Ishikawa (cell line): ENCODE measurements at regions not wholly inside any gene's neighbourhood (a gene's known extent, or its start where the extent isn't known, plus 50 kb on each side); places are given as distances from the start of the nearest gene placed in this dataset.
A peak's percentile ranks its signal among the peaks of the same experiment; 100 is the strongest.

Experiments used
- CEBPB ChIP-seq: IDR thresholded peaks from 2 replicates; pipeline ENCODE4 v1.6.1; 2012
- CREB1 ChIP-seq: IDR thresholded peaks from 2 replicates; pipeline ENCODE4 v1.6.1; 2012; ENCODE audit warnings: low read depth
- EGR1 ChIP-seq: IDR thresholded peaks from 2 replicates; pipeline ENCODE4 v1.6.1; 2012
- EP300 ChIP-seq: IDR thresholded peaks from 2 replicates; pipeline ENCODE4 v1.6.1; 2012; ENCODE audit warnings: borderline replicate concordance
- FOXM1 ChIP-seq: IDR thresholded peaks from 2 replicates; pipeline ENCODE4 v1.6.1; 2012; ENCODE audit warnings: low read depth, borderline replicate concordance
- NFIC ChIP-seq: IDR thresholded peaks from 2 replicates; pipeline ENCODE4 v1.6.1; 2012
- RAD21 ChIP-seq: IDR thresholded peaks from 2 replicates; pipeline ENCODE4 v1.6.1; 2012; ENCODE audit warnings: low read depth
- TAF1 ChIP-seq: IDR thresholded peaks from 2 replicates; pipeline ENCODE4 v1.6.1; 2012; ENCODE audit warnings: low read depth, mild to moderate bottlenecking
- TCF12 ChIP-seq: IDR thresholded peaks from 2 replicates; pipeline ENCODE4 v1.6.1; 2012; ENCODE audit warnings: low read depth
- TEAD4 ChIP-seq: IDR thresholded peaks from 2 replicates; pipeline ENCODE4 v1.6.1; 2012
- YY1 ChIP-seq: IDR thresholded peaks from 2 replicates; pipeline ENCODE4 v1.6.1; 2012; ENCODE audit warnings: low read depth
- ZBTB7A ChIP-seq: IDR thresholded peaks from 2 replicates; pipeline ENCODE4 v1.6.1; 2012; ENCODE audit warnings: low read depth
- TF ChIP-seq, protein P1 (sequence below): IDR thresholded peaks from 2 replicates; pipeline ENCODE4 v1.6.1; 2012
- TF ChIP-seq, protein P2 (sequence below): IDR thresholded peaks from 2 replicates; pipeline ENCODE4 v1.6.1; 2012; ENCODE audit warnings: low read depth, mild to moderate bottlenecking
- TF ChIP-seq, protein P3 (sequence below): IDR thresholded peaks from 2 replicates; pipeline ENCODE4 v1.6.1; 2012

DNA sequence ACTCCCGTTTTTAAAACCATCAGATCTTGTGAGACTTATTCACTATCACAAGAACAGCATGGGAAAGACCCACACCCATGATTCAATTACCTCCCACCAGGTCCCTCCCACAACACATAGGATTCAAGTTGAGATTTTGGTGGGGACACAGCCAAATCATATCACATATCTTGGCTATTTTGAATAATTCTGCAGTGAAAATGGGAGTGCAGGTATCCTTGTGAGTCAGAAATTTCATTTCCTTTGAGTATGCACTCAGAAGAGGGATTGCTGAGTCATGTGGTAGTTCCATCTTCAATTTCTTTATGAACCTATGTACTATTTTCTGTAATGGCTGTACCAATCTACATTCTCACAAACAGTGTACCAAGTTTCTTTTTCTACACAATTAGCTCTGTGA, 125.8 kb downstream of the ANKRD7 start:
- TF ChIP-seq EP300 (no peak), TAF1 (no peak), NFIC (no peak), FOXM1 (no peak), EGR1 (no peak)
- TF ChIP-seq, protein P1, sequence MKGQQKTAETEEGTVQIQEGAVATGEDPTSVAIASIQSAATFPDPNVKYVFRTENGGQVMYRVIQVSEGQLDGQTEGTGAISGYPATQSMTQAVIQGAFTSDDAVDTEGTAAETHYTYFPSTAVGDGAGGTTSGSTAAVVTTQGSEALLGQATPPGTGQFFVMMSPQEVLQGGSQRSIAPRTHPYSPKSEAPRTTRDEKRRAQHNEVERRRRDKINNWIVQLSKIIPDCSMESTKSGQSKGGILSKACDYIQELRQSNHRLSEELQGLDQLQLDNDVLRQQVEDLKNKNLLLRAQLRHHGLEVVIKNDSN = no peak

DNA sequence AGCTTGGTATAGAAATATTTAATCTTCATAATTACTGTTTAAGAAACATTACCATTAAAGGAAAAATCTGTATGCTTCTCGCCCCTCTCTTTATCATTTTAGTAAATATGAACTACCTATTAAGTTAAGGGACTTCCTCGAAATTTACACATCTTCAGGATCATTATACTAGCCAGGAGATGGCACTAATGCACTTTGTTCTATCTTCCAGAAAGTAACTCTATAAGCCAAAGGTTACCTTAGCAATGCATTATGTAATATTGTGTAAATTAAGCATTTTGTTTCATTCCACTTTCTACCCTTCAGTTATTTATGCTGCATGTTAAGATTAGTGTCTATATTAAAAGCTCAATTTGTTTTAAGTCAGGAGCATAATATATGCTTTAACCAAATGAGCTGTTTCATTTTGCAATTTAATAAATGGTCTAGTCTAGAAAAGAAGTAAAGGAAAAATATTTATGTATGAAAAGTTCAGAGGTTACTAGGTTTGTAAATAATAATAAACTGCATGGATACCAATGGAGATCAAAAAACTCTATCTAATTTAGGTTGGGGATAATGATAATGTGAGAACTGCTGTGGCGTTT, 128.5 kb downstream of the ANKRD7 start:
- TF ChIP-seq RAD21 = peak; percentile 39
- TF ChIP-seq YY1 = no peak
- TF ChIP-seq, protein P2, sequence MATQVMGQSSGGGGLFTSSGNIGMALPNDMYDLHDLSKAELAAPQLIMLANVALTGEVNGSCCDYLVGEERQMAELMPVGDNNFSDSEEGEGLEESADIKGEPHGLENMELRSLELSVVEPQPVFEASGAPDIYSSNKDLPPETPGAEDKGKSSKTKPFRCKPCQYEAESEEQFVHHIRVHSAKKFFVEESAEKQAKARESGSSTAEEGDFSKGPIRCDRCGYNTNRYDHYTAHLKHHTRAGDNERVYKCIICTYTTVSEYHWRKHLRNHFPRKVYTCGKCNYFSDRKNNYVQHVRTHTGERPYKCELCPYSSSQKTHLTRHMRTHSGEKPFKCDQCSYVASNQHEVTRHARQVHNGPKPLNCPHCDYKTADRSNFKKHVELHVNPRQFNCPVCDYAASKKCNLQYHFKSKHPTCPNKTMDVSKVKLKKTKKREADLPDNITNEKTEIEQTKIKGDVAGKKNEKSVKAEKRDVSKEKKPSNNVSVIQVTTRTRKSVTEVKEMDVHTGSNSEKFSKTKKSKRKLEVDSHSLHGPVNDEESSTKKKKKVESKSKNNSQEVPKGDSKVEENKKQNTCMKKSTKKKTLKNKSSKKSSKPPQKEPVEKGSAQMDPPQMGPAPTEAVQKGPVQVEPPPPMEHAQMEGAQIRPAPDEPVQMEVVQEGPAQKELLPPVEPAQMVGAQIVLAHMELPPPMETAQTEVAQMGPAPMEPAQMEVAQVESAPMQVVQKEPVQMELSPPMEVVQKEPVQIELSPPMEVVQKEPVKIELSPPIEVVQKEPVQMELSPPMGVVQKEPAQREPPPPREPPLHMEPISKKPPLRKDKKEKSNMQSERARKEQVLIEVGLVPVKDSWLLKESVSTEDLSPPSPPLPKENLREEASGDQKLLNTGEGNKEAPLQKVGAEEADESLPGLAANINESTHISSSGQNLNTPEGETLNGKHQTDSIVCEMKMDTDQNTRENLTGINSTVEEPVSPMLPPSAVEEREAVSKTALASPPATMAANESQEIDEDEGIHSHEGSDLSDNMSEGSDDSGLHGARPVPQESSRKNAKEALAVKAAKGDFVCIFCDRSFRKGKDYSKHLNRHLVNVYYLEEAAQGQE = no peak
- TF ChIP-seq TAF1 = no peak
- TF ChIP-seq FOXM1 = no peak
- no peak for TF ChIP-seq CEBPB

DNA sequence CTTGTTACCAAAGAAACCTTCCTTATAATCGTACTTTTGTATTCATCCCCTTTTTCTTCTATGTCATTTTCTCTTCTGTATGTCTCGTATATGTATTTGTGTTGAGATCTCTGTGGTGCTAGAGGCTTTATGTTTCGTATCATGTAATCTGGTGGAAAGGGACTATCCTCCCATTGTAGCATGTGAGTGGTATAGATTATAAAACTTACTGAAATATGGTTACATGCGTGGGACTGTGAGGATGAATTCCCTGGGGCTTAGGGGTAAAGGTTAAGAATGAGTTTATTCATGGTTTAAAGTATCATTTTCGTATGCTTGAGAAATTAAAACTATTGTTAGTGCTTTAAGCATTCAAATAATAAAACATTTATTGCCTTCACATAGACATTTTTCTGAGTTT, 141.9 kb downstream of the ANKRD7 start:
- TF ChIP-seq, protein P2 = no peak
- TF ChIP-seq YY1 (no peak), CREB1 (no peak), EP300 (no peak), ZBTB7A (no peak), RAD21 (no peak), TAF1 (no peak), CEBPB (no peak), FOXM1 (no peak), NFIC (no peak), TCF12 (no peak), TEAD4 (no peak), EGR1 (no peak)
- TF ChIP-seq, protein P1 = no peak
- TF ChIP-seq, protein P3, sequence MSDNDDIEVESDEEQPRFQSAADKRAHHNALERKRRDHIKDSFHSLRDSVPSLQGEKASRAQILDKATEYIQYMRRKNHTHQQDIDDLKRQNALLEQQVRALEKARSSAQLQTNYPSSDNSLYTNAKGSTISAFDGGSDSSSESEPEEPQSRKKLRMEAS = no peak

DNA sequence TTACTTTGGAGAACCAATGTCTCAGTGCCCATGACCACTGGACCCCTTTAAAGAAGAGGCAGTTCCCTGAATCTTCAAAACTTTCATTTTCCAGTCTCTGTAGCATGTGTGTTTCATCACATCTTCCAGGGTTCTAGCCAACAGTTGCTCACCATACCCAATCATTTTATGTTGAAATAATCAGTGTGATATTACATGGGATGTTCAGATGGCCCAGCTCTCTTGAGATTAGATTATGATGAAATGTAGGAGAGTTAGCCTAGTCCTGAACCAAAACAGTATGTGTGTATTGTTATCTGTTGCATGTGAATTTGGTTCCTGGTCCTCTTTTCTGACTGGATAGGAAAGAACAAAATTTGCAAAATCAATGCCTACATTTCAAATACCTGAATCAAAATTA, 144.5 kb downstream of the ANKRD7 start:
- TF ChIP-seq NFIC (no peak), RAD21 (no peak), TEAD4 (no peak), TCF12 (no peak), EP300 (no peak), FOXM1 (no peak), YY1 (no peak), CREB1 (no peak), TAF1 (no peak), EGR1 (no peak), CEBPB (no peak), ZBTB7A (no peak)
- TF ChIP-seq, protein P1 = no peak
- TF ChIP-seq, protein P2 = no peak
- TF ChIP-seq, protein P3 = no peak
